GM18868 (cell line): ENCODE measurements at regions not wholly inside any gene's neighbourhood (a gene's known extent, or its start where the extent isn't known, plus 50 kb on each side); places are given as distances from the start of the nearest gene placed in this dataset.

Source experiments
- ATAC-seq: cut with Tn5 transposase; IDR thresholded peaks from one replicate; pipeline ENCODE4 v1.9.1; 2021; ENCODE audit warnings: mild to moderate bottlenecking, moderate library complexity; ENCODE audit not compliant: unreplicated experiment

GRCh38 chr6:40274058-40274457, 313.1 kb downstream of the LRFN2 start:
- ATAC-seq = no peak

DNA sequence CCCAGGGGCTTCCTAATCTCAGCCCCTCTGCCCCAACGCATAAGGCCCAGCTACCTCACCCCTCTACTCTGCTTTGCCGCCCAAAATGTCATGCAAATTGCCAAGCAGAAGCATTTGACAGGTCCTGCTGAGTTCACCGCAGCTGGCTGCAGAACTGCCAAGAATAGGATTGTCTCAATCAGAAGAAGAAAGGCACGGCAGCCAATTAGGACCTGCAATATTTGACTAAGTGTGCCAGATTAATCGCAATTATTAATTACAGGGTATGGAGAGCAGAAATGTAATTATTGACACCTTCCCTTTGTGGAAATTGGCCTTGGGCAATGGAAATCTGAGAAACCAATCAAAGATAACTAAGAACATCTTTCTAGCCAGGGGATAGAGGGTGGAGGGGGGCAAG, 318.6 kb downstream of the LRFN2 start:
- no peak for ATAC-seq

DNA sequence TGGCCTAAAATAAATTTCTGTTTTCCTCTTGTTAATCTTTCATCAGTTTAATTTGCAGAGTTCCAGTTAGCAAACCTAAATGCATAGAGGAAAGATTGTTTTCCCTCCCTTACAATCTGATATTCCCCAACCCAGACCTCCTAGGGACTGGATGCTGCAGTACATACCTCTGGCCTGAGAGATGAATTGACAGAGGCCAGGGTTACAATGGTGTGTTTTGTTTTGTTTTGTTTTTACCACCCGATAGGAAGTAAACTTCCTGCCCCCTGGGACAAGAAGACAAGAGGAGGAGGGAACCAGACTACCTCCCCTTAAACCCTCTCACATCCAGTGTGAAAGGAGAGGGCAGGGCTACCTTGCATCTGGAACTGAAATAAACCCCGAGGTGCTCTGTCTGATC, 319.0 kb downstream of the LRFN2 start:
- ATAC-seq = no peak

GRCh38 chr6:40265615-40266014, 321.5 kb downstream of the LRFN2 start:
- ATAC-seq = no peak

GRCh38 chr6:40263970-40264369, 323.2 kb downstream of the LRFN2 start:
- ATAC-seq = no peak

- ATAC-seq = no peak
These were observed 324.8 kb downstream of the LRFN2 start for GRCh38 chr6:40262363-40262762.

DNA sequence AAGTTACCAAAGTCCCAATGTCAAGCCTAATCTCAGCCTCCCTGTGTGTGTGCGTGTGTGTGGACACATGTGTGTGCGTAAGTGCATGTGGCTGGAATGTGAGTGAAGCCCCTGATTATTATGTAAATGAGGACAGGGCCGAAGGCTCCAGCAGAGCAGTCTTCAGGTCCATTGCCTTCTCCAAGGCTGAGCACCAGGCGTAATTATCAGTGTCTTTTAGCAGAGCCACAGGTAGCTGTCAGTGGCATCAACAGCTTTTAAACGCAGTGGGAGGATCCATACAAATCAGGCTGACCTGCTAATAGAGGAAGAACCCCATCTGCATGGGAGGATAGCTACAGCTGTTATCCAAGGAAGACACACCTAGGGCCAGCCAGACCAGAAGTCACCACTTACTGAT, 324.3 kb upstream of the MOCS1 start:
- ATAC-seq = no peak

DNA sequence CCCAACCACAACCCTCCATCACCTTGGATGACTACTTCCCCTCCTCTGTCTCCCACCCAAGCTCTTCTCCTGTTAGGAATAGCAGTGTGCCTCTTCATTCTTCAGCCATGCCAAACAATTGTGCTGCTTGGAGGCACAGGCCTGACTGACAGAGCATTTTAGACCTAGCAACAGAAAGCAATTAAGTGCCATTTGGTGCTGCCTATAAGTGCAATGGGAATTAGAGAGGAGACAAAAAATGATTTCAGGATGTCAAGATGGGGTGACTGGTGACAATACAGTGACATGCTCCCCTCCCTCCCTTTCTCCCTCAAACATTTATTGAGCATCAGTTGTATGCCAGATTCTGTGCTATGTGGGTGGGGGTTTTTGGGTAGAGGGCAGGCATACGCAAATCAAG, 322.6 kb upstream of the MOCS1 start:
- no peak for ATAC-seq

GRCh38 chr6:40256224-40256623, 322.0 kb upstream of the MOCS1 start:
- ATAC-seq = no peak

GRCh38 chr6:40253420-40253819, 319.2 kb upstream of the MOCS1 start:
- ATAC-seq = no peak

DNA sequence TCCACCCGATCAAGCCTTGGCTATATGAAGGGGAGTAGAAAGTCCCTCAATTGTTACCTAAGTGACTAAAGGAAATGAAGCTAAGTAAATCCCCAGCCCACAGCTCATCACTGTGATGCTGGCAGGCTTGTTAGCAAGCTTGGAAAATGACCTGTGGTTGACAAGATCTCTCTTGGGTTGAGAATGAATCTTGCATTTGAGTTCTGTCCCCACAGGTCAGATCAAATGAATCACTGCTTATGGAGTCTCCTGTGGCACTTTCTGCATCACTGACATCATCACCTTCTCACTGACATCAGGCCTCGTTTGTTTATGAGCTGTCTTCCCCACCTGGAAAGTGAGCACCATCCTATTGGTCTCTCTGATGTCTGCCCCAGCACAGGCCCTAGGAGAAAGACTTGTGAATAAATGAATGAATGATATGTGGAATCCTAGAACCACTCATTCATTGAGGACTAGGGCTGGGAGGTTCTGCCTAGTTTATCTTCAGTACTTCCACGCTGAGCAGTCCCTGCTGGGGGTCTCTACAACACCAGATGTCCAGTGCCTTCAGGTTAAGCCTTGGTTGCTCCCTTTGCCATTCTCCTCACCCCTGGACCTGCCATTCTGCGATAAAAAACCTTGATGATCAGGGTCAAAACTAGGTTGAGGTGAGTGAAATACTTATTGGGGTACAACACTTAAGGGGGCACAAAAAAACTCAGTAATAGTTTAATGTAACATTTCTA, 318.4 kb upstream of the MOCS1 start:
- ATAC-seq = no peak

DNA sequence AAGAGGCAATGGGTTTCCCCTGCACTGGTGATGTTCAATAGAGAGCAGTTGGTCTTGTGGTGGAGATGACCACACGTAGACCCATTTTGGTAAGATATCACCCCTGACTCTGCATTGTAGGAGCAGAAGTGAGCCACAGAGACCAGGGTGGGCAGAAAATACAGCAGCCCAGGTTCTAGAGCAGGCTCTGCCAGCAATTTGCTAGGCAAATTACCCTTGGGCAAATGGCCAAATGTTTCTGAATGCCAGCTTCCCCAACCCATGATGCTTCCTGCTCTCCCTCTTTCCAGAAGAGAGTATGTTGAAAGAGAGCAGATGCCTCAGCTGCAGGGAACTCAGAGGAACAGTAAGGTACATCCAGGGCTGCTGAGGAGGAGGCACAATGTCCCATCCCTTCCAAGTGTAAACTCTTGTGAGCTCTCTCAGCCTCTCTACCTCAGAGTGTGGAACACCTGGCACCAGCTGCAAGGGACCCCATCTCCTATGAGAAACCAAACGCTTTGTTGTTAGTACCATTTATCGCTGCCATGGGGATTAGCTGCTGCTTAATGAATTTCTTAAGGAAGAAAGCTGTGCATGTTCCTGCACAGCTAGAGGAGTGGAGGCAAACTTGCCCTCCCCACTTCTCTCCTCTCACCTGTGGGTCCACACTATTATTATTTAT, 317.5 kb upstream of the MOCS1 start:
- ATAC-seq = no peak

DNA sequence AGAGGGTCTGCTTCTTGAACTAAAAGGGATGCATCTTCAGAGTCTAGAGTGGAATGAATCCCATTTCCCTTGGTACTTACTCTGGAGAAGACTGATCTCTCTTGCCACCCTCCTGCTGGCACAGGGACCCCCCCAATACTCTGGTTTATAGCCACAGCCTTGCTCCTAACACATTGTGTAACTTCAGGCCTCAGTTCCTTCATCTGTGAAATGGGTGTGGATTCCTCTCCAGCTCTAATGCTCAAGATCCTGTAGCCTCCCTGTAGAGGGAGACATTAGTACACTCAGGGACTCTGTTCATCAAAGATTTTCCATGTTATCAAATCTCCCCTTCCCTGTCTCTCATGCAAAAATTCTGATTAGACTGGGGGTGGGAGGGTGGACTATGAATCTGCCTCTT, 315.7 kb upstream of the MOCS1 start:
- no peak for ATAC-seq

DNA sequence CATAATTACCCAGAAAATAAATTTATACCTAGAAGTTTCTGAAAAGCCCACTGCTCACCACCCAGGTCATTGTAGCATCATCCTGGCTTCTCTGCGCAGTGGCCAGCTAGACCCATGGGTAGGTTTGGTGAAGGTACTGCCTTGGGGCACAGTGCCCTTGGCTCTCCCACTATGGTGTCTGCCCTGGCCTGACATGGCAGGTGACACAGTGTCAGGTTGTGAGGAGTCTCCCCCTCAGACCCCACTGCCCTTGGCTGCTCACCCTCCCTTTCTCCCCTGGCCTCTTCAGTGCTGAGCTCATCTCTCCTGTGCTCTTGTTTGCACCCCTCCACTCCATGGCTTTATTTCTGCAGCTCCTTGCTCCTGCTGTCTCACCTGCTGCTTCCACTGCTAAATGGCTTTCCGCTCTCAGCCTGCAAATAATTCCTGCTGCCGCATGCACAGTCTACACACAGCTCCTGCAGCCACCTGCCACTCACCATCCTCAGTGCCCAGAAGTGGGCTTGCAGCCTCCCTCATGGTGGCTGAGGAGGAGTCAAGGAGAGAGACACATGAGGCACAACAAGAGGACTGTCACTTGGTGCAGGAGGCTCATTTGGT, 313.4 kb upstream of the MOCS1 start:
- ATAC-seq = no peak

DNA sequence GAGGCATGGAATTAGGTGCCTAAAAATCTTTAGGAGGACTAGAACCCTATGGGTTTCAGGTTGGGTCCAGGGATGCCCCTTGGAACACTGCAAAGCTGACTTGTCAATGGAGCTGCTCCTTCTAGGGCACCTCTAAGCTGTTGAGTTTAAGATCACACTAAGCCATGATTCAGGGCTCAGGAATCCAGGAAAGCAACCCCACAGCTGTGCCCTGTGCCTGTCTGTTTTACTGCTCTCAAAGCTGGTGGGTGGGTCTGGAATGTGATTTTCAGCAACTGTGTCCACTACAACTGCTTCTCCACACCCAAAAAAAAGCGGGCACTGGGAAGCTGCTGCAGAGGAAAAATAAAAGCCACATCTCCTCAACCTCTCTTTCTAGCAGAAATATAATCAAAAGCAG, 310.4 kb upstream of the MOCS1 start:
- no peak for ATAC-seq

- no peak for ATAC-seq
These were observed 298.4 kb upstream of the MOCS1 start for GRCh38 chr6:40232698-40233097.

DNA sequence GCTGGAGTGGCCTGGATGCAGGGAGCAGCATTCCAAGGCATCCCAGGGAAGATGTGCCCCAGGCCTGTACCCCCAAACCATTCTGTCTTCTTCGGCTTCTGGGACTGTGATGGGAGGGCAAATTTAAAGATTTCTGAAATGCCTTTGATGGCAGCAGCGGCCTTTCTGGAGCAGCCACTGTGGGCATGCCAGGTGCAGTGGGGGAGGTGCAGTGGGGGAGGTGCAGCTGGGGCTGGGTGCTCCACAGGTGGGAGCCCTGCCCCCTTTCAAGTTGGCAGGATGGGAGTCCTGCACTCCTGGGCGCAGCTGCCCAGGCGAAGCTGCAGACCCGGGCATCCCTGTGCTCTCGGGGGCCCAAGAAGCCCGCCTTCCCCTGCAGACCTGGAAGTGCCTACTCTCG, 293.5 kb upstream of the MOCS1 start:
- no peak for ATAC-seq

DNA sequence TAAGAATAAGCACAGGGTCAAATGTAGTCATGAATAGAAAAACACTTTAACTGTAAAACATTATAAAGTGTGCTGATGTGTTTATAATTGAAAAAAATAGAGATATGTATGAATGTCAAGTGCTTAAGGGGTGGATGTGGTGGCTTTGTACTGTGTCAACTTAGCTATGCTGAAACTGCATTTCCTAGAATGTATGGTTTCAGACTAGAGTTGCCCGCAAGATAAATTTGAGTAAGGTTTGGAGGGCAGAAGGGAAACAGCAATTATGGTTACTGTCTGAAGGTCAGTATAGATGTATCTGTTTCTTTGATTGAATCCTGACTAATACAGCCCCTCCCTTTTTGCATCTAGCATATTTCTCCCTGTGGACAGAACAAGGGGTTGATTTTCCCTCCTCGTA, 288.1 kb upstream of the MOCS1 start:
- ATAC-seq = no peak

- ATAC-seq = no peak
These were observed 285.5 kb upstream of the MOCS1 start for GRCh38 chr6:40219799-40220198.

GRCh38 chr6:40210628-40211056, 276.4 kb upstream of the MOCS1 start:
- no peak for ATAC-seq

DNA sequence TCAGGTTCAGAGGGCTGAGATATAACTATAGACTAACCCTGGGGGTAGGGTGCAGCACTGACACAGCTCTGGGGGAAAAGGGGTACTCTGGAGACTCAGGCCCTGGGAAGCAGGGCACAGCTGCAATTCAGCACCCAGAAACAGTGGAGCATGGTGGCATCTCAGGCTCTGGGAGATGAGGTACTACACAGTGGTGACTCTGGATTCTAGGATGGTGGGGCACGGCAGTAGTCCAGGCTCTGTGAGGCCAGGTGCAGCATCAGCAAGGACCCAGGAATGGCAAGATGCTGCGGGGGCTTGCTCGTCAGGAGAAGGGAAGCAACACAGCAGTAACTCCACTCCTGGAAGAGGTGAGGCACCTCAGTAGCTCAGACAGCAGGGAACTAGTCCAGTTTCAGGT, 271.5 kb upstream of the MOCS1 start:
- no peak for ATAC-seq

DNA sequence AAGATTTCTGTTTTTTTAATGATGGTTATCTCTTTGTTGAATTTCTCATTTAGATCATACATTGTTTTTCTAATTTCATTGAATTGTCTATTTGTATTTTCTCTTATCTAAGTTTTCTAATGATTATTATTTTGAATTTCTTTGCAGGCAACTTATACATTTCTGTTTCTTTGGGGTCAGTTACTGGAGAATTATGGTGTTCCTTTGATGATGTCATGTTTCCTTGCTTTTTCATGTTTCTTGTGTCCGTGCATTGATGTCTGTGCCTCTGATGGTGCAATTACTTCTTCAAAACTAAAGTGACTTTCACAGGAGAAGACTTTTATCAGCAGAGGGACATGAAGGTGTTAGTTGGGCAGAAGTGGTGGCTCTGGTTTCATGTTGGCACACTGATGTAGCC, 270.7 kb upstream of the MOCS1 start:
- ATAC-seq = no peak
